NCI-H1930 (cell line): ENCODE measurements at regions not wholly inside any gene's neighbourhood (a gene's known extent, or its start where the extent isn't known, plus 50 kb on each side); places are given as distances from the start of the nearest gene placed in this dataset.
"Not testable (repeated sequence)": the region's sequence is repeated elsewhere in the genome, so short reads cannot be mapped to it uniquely, and the experiment has no call there.

ENCODE experiments used
- DNase-seq, 2 experiments: peaks; one replicate each; lab custom pipeline; 2025; lab: John Stamatoyannopoulos, UW

DNA sequence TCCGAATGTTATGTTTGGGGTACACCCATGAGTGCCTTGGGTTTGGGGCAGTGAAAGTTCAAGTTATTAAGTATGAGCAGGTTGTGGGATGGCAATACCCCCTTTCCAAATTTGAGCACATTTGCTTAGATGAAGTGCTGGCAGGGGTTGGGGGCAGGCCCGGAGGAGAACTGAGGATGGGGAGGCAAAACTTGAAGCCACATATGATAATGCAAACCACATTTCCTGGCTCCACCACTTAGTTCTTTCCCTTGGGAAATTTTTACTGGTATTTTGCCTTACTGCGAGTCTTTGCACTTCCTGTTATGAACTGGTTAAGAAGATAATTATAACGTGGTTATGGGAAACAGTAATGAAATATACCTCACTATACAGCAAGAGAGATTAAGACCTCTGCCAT lies 336.0 kb upstream of the ONECUT1 start:
- DNase-seq, result no peak

DNA sequence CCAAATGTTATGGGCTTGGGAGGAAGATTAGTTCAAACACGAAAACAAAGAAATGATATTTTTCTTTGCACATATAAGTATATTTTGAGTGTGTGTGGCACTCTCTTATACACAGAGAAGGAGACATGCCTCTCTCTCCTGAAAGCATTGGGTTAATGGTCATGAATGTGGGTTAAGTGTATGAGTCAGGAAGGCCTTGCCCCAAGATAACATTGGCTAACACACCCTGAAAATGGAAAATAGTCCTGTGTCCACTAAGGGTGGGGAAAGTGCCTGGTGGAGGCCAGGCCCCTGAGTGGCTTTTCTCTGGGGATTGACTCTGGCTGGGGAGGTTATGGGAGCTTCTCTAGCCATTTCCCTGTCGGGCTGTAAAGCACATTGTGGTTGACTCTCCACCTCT lies 332.7 kb upstream of the ONECUT1 start:
- no peak for DNase-seq

DNA sequence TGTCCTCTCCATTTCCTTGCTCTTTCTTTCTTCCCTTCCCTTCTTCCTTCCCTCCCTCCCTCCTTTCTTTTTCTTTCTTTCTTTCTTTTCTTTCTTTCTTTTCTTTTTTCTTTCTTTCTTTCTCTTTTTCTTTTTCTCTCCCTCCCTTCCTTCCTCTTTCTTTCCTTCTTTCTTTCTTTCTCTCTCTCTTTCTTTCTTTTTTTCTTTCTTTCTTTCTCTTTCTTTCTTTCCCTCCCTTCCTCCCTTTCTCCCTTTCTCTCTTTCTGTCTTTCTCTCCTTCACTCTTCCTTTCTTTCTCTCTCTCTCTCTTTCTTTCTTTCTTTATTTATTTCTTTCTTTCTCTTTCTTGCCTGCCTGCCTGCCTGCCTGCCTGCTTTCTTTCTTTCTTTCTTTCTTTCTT lies 326.8 kb upstream of the ONECUT1 start:
- DNase-seq, result not testable (repeated sequence)

DNA sequence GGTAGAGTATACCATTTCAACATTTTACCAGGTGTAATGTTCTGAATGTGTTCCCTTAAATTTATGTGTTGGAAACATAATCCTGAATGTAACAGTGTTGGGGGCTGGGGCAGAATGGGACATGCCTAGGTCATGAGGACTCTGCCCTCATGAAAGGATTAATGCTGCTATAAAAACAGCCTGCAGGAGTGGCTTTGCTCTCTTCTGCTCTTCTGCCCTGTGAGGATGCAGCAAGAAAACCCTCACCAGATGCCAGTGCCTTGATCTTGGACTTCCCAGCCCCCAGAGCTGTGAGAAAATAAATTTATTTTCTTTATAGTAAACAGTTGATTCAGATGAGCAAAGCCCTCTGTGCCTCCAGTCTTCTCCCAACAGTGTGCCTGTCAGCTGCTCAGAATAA lies 326.0 kb upstream of the ONECUT1 start:
- DNase-seq, result no peak

DNA sequence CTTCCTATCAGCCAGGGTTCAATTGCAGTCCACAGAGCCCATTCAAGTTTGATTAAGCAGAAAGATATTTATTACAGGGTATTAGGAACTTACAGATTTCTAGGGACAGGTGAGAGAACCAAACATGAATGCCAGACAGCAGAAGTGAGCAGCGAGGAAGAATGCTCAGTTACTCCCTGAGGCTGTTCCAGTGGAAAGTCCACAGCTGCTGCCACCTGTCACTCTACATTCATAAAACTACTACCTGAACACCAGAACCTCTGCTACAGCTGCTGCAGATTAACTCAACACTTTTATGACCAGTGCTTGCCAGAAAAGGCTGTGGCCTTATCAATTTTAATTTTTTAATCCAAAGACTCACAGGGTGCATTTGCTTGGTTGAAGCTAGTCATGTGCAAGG lies 325.4 kb upstream of the ONECUT1 start:
- no peak for DNase-seq

DNA sequence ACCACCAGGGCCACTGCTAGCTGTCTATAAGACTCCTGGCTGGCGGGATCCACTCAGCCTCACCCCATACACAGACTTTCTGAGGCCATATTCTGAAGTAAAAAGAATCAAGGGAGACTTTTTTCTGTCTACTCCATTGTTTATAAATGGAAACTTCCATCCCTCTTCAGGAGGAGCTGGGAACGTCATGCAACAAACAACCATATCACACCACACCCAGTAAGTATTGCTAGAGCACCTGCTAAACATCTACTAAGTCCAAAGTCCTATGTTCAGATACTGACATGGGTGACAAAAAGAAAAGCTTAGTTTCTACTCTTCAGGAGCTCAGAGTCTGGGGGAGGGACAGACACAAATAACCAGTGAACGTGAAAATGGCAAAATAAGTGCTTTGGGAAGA lies 324.8 kb upstream of the ONECUT1 start:
- DNase-seq, result no peak

DNA sequence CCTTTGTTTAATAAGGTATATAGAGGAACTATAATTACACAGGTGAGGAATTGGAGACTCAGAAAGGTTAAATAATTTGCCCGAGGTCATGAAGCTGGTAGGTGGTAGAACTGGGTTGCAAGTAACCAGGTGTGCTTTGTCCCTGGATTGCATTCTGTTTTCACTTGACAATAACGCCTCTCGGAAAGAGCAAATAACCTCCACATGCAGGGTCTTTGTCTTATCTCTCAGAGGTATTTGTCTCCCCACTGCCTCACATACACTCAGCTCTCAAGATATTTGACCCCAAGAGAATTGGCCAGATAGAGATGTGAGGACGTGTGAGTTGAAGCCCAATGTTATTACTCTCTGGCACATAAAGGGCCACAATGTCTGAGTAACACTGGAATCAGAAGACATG lies 320.9 kb upstream of the ONECUT1 start:
- DNase-seq, result no peak

DNA sequence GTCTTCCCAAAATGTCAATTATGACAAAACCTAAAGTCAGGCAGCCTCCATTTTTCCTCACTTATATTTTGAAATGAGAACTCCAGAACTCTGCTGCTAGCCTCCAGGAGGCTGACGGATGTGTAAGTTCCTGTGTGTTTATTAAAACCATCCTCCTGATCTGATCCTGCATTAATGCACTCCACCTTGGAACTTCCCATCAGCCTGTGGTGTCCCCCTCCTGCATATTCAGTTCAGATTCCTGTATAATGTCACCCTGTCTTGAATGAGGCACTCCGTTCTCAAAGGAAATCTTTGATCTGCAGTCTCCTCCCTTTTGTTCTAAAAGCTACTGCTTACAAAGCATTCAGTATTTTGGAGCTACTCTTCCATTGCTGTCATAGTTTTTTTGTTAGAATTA lies 318.2 kb upstream of the ONECUT1 start:
- no peak for DNase-seq

DNA sequence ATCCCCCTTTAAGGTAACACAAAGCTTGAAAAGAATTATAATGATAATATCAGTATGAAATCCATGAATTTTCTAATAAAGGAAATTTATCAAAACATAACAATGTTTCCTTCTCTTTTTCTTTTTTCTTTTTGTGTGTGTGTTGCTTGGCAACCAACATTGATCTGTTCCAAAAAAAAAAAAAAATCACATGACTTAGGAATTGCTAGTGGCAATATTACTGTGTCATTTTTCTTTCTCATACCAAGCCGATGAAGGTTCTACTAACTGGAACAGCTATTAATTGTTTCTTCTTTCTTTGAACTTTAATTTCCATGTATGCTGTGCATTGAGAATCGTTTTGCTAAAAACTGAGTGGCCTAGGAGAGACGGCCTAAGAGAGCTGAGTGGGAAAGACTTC lies 317.7 kb upstream of the ONECUT1 start:
- no peak for DNase-seq

DNA sequence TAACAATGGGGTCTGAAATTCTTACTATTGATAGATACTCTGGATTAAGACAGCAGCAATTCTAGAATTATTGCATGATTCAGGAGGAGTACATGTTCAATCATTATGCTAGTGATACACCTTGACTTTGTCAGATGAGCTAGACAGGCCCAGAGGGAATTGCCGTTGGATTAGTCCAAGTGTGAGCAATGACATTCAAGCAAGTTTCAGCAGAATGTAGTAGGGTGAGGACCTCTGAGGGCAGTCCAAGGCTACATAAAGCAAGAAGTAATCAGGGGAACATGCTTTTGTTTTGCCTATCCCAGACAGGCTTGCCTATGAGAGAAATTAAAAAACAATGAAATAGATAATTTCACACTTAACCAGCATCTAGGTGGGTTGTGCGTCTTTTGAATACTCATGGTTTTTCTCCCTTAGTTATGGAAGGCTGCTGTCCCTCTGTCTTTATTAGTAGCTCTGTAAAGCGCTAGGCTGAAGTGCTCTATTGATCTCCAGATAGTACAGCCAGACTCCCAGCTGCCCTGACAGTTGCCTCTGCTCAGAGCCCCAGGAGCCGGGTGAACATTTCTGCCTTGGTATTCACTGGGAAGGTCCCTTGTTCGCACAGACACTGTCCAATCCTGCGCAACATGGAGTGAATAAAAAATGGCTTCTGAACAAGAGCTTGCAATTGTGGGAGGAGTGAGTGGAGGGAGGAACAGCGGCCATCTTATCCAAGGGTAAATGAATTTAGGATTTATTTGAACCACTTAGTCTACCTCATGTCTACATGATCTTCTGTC lies 316.6 kb upstream of the ONECUT1 start:
- DNase-seq, result no peak

DNA sequence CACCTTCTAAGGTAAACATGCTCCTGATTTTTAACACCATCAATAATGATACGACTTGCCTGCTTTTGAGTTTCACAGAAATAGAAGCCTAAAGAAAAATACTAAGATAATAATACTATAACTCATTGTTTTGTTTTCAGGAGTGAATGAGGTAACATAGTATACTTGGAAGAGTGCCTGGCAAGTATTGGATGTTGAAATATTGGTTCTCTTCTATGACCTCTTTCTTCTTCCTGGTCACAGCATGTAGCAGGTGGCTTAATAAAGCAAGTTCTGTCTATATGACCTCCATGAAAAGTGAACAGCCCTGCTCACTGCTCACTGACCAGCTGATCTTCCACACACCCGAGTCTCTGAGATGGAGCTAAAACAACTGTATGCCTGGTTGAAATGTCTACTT lies 312.3 kb upstream of the ONECUT1 start:
- DNase-seq, result no peak

DNA sequence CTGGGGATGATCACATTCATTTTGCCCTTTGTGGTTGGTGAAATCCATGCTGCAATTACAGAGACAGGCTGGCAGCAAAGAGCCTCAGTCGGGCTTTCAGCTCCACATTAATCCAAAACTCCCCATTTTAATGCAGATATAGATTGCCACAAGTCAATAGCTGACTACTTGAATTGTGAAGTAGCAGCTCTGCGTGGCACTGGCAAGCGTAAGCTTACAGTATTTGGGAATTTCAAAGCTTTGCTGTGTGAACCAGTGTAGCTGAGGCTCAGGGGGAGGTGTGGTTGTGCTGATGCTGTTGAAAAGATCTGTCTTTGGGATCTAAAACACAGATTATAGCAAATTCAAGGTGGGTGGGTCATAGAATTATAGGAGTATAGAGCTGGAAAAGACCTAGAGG lies 290.3 kb upstream of the ONECUT1 start:
- DNase-seq, result no peak

DNA sequence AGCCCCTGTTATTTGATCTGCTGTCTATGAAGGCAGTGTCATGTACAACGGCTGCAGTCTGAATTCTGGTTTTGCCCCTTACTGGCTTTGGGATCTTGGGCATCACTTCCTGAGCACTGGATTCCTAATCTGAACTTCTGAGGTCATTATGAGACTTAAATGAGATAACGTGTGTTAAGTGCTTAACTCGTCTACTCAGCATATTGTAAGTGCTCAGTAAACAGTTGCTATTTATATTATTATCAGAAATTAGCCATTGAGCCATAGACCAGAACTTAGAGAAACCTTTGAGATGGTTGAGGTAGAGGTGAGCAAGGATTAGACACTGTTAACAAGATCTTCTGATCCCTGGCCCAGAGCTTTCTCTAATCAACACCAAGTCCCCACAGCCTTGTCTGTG lies 284.1 kb upstream of the ONECUT1 start:
- no peak for DNase-seq

DNA sequence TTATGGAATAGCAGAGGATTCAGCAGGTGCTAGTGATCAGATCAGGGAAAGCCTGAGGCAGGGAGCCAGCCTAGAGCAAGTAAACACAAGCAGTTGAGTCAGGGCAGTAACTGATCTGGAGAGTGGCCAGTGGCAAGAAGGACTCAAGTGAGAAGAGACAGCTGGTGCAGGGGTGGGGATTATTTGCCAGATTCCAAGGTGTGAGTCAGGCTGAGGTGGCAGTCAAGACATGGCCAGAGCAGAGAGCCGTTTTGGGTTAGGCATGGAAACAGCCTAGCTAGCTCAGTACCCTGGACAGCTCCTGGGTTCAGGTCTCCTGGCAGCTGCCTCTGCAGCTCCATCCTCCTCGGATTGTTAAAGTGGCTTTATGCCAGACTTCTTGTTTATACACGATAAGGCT lies 281.9 kb upstream of the ONECUT1 start:
- DNase-seq, result no peak

DNA sequence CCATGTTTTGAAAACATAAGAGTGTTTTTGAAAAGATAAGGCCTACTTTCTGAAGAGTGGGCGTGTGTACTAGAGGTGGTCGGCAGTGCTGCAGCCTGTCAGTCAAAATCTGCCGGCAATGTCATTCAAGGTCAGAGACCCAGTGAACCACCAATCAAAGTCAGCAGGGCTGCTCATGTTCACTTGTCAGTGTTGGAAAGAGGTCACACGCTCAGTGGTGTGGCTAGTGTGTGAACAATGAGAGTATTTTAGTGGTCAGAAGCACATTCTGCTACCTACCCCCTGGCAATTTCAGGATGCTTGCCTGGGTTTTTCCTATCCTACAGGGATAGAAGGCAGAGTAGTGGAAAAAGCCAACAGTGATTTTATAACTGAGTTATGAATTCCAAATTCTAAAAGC lies 278.5 kb upstream of the ONECUT1 start:
- no peak for DNase-seq

DNA sequence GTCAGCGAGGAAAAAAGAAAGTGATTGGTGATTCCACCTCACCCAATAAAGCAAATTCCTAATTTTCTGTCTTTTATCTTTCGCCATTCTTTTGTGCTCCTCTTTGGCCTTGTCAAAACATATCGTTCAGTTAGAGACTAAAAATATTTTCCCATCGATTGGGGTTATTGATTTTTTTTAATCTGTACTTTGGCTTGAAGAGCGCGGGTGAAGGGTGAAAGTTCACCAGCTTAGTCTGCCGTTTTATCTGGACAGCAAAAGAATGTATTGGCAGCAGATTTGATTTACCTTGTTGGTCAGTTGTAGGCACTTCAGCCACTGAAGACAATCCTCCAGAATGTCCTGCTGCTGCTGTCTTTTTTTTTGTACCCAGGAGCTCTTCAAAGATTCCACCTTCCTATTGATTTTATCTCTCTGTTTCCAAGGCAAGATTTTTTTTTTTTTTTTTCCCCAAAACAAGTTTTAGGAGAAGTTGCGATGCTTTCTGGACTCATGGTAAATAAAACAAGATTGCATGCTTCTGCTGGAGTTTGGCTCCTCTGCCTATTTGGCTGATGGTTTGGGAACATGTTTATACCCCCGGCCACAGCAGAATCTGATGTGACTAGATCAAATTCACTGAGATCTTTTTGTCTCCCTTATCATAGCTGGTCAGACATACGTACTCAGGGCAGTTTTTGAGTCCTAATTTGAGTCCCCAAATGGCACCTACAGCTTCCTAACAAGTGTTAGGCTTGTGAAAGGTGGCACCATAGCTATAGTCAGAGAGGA lies 269.3 kb upstream of the ONECUT1 start:
- no peak for DNase-seq

DNA sequence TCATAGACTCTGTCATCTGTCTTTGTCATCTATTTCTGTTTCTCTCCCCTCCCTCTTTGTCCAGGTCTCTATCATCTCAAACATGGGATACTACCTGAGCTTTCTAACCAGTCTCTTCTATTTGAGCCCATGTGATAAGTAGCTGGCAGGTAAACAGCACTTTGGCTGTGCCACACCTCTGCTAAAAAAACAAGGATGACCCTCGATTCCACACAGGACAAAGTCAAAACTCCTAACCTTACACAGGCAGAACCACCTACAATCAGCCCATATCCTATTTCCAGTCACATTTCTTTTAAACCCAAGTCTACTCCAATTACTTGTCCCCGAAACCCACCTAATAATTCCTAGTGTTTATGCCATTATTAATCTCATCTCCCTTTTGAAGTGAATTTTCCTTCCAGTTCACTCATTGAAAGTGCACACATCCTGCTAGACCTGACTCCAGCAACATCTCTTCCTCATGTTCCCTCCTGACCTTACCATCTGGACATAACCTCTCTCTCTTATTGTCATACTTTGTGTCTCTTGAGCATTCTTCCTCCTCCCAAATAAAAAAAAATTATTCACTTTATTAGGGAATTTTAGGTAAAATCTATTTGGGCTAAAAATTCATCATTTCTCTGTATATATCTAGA lies 256.1 kb upstream of the ONECUT1 start:
- no peak for DNase-seq

DNA sequence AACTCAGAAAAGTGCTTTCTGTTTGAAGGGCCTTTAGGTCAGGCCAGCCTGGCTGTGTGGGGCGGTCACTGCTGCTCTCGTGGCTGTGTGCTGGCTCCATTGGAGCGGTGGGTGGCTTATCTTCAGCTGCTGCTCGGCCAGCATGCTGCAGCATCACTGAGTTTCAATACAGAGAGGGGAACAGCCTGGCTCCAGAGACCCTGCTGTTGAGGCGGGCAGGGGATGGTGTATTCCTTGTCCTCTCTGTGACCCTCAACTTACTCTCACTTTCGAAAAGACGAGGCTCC lies 248.5 kb upstream of the ONECUT1 start:
- no peak for DNase-seq

DNA sequence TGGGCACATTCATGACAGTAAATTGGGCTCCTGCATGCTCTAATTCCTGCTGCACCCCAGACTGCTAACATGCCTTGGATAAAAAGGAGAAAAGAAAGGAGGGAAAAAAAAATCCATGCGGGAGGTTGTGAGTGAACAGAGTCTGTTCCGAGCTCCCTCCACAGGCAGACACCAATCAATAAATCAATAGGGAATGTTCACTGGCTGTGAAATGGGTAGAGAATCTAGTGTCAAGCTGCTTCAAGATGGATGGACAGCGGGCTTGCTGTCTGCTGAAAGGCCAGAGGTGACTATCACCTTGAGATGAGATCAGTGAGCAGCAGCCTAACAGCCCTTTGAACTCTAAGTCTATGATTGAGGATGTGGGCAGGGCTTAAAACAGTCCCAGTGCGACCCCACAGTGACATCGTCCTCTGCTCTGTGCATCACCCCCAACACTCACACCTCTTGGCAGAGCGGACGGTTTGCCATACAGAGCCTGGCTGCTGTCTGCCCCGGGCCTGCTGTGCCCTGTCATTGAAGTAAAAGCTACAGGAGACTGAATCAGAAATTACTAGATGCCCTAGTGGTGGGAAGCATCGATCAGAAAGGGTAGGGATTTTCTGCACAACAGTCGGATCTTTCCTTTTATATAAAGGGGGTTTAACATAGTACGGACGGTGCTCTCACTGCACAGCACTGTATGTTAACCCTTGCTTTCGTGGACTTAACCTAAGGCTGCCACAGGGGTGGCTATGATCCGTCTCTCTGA lies 247.9 kb upstream of the ONECUT1 start:
- no peak for DNase-seq

DNA sequence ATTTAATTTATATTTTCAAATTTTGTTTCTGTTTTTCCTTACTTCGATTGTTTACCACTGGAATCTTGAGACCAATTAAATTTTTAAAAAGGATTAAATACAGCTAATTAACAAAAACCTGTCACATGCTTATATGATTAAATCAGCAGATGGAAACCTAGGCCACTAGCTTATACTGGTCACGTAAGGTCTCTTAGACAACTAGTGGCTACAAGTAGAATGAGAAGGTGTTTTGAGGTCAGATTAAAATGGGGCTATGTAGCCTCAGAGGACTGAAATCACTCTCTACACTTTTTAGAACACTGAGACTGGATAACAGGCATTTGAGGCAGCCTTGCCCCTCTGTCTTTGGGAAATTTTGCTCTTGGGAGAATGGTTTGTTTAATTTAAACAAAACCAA lies 246.5 kb upstream of the ONECUT1 start:
- no peak for DNase-seq

DNA sequence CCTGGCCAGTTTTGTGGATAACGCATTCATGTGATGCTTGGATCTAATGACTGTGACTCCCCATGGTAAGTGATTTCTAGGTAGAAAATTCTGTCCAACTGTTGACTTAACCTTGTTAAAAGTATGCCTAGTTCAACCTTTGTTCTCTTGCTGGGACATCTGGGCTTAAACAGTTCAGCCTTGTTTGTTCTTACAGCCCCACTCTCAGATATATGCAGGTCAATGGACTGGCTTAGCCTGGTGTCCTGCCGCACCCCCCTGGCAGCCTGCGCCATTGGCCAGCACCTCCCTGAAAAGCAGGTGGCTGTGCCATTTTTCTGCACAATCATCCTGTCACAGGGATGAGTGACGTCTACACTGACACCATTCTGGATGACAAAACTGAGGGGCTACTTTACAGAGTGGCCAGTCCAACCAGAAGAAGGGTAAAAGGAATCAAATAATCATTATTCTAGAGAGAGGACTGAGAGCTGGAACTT lies 244.7 kb upstream of the ONECUT1 start:
- DNase-seq, result no peak

DNA sequence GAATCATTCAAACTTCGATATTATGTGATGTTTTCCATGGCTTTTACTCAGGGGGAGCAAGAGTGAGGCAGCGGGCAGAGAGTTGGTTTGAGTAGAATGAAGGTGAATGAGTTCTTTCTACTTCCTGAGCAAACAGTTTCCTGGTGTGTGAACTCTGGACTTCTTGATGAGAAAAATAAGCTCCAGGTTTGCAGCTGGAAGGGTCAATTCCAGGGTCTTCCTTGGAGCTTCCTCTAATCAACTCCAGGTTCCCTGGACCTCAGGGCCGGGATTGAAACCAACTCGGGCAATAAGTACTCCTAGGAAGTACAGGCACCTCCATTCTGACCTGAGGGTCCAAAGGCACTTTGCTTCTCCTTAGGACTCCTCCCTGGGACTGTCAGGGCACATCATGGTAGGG lies 243.6 kb upstream of the ONECUT1 start:
- no peak for DNase-seq

DNA sequence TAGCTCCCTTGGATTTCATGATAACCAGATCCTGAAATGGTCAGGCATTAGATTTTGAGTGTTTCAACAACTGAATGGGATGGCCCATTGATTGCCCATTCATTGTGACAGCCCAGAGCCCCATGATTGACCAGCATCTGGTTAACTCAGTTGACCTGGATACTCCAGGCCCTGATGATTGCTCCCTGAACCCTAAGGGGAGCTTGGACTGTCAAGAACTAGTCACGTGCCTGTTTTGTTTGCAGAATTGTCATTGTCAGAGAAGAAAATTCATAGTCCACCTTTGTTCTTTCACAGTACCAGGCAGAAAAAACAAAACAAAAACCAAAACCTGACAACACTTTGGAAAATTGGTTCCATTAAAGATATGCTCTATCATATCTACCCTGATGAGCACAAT lies 241.3 kb upstream of the ONECUT1 start:
- DNase-seq, result no peak
